ENCODE measurements at regions not wholly inside any gene's neighbourhood (a gene's known extent, or its start where the extent isn't known, plus 50 kb on each side); places are given as distances from the start of the nearest gene placed in this dataset.

DNA sequence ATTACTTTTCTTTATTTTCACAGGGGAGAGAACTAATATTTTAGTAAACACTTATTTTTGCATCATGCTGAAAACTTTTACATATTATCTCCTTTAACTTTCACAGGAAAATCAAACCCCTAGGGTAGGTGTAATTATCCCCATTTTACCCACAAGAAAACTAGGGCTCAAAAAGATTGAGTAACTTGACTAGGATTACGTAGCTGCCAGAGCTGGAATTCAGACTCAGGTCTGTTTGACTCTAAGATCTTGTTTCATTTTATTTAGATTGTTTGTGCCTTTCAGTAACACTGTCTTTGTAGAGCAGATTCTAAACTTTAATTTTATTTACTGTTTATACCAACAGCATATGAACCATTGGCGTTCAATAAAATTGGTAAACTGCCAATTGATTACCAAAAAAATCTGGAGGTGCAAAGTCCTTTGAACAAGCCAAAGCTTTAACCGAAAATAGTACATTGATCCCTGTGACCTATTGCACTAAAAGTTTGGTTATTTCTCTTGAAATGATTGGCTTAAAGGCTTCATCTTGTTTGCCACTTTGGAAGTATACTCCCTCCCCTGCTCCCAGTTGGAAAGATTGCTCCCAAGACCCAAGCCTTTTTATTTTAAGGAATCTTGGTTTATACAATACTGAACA, 71.0 kb upstream of the WDR26 start:
- DNase-seq, result no peak

DNA sequence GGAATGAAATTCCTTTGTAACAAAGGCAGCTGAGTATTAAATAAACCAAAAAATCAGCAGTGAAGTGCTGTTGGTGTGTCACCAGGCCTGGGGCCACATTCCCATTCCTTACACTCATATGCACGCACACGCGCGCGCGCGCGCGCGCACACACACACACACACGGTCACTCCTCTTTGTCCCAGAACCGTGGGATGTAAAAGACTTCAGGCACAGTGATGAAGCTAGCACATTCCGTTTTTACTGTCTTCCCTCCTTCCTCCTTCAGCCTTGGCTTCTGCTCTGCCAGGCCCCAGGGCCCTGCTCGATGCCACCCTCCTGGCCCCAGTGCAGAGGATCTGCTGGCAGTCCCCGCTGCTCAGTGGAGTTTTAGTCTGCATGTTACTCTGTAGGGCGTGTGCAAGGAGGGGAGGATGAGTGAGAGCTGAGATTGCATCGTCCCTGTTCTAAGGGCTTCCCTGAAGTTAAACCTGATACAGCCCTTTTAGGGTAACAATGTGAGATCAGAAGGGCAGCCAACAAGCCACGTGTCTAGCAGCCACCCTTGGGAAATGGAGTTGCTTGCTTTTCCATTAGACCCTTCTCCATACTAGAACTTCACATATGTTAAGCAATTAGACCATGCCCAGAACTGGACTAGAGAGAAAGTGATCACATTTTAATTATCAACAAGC, 71.7 kb upstream of the WDR26 start:
- no peak for DNase-seq

DNA sequence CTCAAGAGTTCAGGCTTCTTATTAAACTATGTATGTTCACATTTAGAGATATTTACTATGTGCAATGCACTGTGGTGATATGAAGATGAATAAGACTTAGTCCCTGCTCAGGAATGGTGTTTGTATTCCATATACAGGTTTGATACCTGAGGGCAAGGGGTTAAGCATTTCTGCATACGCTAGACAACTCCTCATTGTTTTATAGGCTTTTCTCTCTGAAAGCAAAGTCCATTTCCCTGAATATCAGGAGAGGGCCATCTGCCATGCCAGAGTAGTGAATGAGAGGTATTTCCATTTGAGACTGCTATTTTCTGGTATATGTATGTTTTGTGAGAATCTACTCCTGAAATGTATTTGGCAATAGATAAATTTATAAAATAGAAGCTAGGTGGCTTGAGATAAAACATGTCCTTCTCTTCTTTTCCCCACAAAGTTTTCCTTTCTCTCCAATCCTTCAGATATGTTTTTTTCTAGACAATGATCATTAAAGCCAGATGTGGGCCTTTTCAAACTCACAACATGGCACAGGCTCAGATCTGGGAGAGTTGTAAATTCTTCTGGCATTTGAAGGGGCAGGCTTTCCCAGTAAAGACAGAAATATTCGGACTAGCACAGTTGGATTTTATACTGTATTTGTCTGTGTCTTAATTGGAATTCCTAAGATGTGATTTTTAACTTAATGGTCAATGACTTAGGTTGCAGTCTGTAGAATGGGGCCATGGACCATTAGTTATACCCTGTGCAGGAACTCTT, 73.3 kb upstream of the WDR26 start:
- DNase-seq, result no peak

DNA sequence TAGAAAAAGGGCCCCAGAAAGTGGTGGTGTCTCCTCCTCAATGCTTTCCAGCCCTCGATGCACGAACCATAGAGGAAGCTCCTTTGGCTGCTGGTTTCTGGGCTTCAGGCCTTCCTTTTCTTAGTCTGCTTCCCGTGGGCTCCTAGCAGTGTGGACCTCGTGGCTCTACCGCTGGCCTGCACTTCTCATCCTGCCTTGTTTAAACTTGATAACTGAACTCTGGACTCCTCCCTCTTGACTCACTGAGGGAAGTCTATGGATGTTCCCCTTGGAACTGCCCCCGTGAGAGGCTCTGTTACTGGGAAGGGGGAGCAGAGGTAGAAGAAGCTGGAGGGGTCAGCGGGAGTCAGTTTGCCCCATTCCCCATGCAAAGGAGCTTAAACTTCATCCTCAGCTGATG, 75.3 kb upstream of the WDR26 start:
- DNase-seq, result no peak

DNA sequence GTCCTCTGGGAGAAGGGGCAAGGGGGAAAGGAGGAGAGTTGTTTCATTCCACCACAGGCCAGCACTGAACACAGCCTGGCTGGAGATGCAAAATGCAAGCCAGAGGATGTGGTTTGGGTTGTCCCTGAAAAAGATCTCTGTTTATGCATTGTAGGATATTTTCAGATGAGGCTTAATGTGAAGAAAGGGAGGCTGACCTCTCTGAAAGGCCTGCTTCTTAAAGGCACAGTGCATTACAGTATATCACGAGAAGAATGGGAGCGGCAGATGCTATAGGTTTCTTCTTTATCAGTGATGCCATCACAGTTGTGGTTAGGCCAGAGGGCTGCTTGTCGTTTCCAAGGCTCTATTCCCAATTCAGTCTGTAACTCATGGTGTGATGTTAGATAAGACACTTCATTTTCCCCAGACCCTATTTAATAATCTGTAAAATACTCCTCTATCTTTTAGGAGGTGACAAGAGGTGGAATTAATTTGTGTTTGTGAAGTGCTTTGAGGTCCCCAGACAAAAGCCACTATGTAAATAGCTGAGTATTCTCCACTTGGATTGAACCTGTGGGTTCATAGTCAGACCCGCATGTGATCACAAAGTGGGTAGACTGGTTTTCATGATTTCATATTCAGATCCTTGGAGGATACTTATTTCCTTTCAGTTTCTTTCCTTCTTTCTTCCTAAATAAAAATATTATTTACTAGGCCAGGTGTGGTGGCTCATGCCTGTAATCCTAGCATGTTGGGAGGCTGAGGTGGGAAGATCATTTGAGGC, 76.5 kb upstream of the WDR26 start:
- no peak for DNase-seq

DNA sequence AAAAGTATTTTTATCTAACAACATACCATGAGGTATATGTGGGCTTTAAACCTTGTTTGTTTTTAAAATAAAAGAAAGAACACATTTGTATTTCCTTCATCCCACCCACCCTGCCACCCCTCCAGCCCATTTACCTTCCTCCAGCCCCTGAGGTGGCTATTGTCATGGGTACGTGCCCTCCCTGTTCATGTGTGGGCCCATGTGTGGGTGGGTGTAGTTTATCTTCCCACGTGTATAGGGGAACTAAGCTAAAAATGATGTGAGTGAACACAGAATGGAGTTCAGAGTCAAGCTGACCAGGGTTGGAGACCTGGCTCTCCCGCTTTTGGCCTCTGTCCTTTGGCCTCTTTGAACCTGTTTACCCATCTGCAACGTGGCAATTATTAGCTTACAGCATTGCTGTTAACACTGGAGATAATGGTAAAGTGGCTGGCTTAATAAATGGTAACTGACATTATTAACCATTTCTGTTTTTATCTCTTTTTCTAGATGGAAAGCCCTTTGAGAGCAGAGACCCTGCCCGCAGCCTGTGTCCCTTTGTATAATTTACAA, 78.1 kb upstream of the WDR26 start:
- DNase-seq, result no peak

DNA sequence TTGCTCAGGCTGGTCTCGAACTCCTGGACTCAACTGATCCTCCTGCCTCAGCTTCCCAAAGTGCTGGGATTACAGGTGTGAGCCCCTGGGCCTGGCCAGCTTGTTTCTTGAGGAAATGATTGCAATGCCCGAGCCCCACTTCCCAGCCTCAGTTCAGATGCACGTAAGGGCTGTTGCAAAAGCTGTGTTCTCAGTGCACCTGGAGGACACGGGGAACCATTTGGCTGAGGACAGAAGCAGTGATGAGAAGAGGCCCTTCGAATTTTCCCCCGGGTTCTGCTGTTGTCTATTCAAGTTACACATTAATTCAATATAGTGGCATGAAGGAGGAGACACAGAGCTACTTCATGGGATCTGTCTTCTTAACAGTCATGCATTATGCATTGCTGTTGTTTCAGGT, 78.8 kb upstream of the WDR26 start:
- DNase-seq, result no peak

DNA sequence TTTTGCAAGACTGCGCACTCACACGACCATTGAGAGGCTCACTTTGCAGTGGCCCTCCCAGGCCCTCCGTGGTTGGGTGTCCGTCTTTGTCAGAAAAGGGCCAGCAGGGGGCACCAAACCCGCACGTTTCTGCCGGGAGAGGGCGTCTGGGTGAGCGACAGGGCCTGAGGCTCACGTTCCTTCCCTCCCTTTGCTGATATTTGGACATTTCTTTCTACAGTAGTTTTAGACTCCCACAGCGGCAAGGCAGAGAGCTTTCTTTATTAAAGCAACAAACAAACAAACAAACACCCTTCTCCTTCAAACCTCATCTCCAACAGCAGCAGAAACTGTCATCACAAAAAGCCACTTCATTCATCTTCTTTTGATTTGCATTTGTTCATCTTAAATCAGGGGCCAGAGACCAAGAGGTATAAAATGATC, 79.2 kb upstream of the WDR26 start:
- peak; percentile 90 for DNase-seq

DNA sequence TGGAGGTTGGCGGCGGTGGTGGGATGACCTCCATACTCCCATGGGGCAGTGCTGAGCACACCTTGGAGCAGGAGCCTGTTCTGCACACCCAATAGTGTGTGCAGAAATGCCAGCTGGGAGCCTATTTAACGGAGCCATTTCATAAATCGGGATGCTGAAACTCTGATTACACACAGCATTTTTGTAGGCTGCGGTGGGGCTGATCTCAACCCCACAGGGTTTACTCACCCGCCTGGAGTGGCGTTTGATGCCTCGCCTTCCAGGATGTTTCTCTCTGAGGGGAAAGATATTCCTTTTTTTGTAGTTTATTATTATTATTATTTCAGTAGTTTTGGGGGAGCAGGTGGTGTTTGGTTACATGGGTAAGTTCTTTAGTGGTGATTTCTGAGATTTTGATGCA, 82.6 kb upstream of the WDR26 start:
- no peak for DNase-seq

DNA sequence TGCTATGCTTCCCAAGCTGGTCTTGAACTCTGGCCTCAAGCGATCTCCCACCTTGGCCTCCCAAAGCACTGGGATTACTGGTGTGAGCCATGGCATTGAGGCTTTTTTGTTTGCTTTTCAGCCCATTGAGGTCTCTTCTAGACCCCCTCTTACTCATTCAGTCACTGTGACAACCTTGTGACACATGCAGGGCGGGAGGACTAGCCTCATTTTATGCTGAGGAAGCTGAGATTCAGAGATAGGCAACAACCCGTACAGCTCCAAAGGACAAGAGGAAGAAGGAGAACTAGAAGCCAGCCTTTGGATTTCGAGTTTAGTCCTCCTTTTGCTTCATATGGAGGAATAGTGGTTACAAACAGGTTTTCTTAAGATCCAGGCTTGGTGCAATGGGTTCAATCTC, 83.9 kb upstream of the WDR26 start:
- no peak for DNase-seq

DNA sequence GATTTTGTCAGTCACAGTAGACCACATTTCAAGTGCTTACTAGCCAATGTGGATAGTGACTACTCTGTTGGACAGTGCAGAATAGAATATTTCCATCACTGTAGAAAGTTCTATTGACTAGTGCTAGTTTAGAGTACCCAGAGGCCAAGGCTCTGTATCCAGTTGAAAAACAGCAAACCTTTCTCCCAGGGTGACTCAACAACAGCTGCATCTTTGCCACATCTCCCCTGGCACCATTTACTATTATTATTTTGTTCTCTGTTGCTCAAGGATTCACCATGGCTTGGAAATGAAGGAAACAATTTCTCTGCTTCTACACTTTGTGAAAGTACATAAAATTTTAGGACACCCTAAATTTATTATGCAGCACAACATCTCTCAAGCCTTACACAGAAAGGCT, 85.3 kb upstream of the WDR26 start:
- no peak for DNase-seq

DNA sequence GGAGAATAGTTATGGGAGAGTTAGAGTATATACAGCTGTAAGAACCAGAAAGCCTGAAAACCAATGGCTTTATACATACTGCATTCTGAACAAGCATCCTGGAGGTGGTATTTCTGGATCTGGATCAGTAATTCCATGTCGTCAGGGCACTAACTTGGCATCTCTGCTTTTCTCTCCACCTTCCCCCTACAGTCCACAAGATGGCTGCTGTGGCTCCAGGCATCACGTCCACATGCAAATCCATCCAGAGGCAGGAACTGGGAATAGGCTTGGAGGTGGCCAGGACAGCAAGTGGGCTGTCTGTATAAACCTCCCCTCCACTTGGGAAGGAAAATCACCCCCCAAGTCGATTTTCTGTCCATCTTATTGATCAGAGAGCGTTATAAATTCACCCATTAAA, 86.2 kb upstream of the WDR26 start:
- DNase-seq, result no peak

DNA sequence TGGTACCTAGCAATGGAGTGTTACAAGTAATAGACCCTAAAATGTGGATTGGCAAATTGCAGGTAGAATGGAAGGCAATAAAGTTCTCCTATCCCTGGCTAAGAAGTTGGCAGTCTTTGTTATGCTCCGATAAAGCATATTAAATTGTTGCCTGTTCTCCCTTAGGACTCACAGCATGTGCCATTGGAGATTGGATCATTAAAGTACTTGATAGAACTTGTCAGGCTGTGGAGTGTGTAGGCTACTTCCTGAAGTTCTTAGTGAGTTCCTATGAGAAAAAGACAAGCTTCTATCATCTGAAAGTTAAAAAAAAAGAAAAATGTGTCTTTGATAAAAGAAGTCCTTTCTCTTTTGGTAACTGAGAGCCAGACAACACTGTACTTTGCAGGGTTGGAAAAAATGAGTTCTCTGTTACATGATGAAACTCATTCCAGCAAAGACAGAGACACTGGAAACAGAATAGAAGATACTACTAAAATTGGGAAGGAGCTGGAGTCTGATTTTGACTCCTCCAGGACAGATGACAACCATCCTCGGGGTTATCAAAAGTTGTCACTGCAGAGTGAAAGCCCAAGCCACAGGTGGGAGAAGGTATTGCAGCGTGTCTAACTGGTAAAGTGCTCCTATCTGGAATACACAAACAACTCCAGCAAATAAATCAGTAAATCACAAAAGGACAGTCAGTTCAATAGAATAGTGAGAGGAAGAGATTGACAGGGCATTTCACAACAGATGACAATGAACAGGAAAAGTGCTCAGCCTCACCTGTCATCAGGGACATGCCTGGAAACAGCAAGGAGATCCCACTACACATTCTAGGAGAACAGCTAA, 87.5 kb upstream of the WDR26 start:
- DNase-seq, result no peak

DNA sequence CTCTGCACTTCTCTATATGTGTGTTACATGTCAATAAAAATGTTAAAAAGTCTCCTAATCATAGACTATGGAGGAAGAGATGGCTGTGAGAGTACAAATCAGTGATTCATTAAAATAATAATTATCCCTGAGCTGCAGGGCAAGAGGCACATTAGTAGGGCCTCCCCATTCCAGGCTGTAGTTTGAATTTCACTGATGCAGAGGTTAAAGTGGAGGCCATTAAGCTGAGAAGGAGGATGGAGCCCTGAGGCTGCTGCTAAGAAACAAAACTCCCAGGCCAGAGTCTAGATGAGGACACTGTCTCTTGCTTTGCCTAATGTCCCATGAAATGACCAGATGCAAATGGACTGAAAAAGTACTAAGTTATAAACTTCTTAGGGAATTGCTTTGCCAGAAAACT, 89.1 kb upstream of the WDR26 start:
- DNase-seq, result no peak

DNA sequence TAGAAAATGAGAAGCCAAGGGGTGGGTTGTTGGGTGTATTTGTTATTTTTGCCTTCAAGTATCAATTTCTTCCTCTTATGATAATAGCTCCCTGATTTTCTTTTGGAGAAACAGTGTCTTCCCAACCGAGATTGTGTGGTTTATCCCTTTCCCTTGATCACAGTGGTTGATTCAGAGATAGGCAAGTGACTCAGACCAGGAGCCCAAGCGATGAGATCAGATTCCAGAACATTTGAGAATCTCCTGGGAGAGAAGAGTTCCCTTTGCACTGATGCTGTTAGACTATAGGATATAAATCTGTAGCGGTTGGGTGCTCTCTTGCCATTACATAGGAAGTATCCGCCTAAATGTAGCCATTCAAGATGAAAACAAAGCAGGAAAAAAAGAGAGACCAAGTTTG, 90.1 kb upstream of the WDR26 start:
- DNase-seq, result no peak

DNA sequence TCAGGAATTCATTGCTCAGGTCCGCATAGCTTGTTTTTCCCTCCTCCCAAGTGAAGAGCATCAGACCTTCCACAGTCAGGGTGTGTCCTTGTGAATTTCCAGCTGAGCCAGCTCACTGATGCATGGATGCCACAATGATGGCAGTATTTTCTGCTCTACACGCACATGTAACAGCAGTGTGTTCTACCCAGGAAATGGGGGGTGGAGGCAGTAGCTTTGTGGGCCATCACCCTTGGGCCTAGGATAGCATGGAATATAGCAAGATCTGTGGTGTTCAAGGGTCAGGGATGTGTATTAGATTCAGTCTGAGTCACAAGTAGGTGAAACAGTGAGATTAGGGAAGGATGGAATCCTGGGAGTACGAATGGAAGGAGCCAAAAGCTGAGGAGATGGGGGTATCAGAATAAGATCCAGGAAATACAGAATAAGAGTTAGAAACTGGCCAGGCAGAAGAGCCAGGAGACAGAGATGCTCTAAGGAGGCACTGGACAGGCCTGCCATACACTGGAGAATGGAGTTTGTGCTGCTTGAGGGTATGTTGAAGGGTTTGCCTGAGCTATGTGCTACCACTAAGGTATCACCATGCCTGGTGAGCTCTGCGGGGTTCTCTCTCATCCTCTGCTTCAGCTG, 90.6 kb upstream of the CNIH3 start:
- no peak for DNase-seq

DNA sequence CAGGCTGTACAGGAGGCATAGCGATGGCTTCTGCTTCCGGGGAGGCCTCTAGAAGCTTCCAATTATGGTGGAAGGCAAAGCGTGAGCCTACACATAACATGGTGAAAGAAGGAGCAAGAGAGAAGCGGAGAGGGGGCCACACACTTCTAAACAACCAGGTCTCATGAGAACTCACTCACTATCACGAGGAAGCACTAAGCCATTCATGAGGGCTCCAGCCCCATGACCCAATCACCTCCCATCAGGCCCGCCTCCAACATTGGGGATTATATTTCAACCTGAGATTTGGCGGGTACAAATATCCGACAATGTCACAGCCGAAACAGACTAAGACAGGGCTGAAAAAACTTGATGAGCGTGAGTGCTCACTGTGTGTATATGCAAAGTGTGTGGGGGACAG, 89.3 kb upstream of the CNIH3 start:
- DNase-seq, result no peak

DNA sequence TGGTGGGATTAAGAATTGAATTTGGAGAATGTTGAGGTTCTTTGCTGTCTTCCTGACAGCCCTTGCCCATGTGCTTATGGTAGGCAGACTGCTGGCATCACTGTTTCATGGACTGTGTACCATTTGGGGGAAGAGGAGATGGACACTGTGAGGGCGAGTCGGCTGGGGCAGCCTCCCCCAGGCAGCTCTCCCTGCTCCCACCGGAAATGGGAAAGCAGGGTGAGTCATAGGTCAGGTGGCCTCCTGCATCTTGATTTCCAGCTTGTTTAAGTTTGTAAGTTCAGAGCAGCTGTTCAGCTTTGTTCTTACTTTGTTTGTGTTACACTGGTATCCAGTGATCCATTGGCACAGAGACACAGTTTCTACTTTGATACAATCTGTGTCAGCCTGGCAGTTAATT, 87.2 kb upstream of the CNIH3 start:
- no peak for DNase-seq

DNA sequence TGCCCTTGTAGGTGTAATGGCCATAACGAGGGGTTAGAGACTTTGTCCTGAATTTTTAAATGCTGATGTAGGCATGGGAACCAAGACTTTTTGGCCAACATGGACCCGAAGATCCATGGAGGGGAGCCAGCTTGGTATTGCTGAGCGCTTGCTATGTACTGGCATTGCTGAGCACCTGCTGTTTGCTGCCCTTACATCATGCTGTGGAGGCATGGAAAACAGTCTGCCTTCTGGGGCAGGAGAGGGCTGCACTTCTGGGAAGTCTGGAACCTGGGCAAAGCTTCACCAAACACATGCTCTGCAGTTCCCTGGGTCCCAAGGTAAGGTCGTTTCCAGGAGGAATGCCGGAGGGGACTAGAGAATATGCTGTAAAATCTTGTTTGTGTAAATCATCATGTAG, 86.3 kb upstream of the CNIH3 start:
- DNase-seq, result no peak

DNA sequence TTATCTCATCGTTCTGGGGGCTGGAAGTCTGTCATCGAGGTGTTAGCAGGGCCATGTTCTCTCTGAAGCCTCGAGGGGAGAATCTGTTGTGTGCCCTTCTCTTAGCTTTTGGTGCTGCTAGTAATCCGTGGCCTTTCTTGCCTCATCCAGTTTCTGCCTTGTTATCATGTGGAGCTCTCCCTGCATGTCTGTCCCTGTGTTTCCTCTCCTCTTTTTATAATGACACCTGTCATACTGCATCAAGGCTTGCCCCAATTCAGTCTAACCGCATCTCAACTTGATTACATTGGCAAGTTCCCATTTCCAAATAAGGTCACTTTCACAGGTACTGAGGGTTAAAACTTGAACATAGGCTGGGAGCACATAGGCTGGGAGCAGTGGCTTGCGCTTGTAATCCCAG, 82.6 kb upstream of the CNIH3 start:
- no peak for DNase-seq

DNA sequence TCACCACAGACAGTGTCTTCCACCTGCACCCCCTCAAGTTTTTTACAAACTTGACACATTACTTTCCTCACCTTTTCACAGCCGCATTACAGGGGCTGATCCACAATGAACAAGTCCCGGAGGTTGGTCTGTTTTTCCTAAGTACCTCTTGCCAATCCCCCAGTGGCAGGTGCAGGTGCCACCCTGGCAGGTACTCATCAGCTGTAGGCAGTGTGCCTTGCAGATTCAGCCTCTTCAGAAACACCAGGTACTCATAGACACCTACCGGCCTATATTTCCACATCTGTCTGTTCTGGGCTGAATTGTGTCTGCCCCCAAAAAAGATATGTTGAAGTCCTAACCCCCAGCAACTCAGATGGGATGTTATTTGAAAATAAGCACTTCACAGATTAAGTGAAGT, 81.4 kb upstream of the CNIH3 start:
- DNase-seq, result no peak

DNA sequence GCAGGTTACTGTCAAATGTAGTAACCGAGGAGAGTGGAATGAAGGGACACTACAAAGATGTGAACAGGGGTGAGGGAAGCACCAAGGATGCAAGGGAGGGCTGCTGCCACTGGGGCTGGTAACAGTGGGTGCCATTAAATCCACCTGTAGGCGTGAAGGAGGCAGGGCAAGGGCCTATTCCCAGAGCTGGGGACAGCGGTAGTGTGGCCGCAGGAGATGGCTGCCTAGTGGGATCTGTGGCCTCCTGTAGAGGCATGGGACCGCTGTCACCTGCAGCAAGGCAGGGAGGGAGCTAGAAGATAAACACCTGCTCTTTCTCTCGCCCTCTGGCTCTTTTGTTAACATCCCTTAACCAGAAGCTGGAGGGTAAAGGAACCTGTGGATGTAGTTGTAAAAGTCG, 80.5 kb upstream of the CNIH3 start:
- DNase-seq, result no peak
